HG03159 (cell line): ENCODE measurements at regions not wholly inside any gene's neighbourhood (a gene's known extent, or its start where the extent isn't known, plus 50 kb on each side); places are given as distances from the start of the nearest gene placed in this dataset.

Experiments used
- ATAC-seq: cut with Tn5 transposase; IDR thresholded peaks from one replicate; pipeline ENCODE4 v1.9.1; 2021; ENCODE audit warnings: mild to moderate bottlenecking, moderate library complexity; ENCODE audit not compliant: unreplicated experiment

GRCh38 chr13:105058517-105058916 lies 1476.9 kb downstream of the EFNB2 start:
- ATAC-seq, result no peak

GRCh38 chr13:105052711-105053110 lies 1482.8 kb downstream of the EFNB2 start:
- no peak for ATAC-seq

DNA sequence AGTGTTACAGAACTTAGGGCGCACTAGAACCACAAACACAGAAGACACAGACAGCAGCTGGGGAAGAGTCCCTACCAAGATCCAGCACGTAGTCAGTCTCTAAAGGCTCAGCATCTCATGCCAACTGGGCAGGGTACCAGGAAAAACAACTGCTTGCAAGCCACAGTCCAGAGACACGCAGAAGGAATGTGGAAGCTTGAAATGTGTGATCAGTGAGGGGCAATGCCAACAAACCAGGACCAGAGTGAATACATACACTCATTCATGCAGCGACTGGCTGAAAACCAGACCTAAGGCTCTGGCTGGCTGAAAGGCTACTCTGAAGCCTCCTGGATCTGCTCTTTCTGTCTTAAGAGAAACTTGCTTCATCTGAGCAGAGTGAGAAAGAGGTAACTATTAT lies 1484.8 kb downstream of the EFNB2 start:
- ATAC-seq, result no peak

GRCh38 chr13:105048677-105049076 lies 1486.8 kb downstream of the EFNB2 start:
- peak; percentile 90 for ATAC-seq

- ATAC-seq, result no peak
Observed at GRCh38 chr13:105047676-105048295, 1487.7 kb downstream of the EFNB2 start.

GRCh38 chr13:105037110-105037509 lies 1498.4 kb downstream of the EFNB2 start:
- no peak for ATAC-seq

DNA sequence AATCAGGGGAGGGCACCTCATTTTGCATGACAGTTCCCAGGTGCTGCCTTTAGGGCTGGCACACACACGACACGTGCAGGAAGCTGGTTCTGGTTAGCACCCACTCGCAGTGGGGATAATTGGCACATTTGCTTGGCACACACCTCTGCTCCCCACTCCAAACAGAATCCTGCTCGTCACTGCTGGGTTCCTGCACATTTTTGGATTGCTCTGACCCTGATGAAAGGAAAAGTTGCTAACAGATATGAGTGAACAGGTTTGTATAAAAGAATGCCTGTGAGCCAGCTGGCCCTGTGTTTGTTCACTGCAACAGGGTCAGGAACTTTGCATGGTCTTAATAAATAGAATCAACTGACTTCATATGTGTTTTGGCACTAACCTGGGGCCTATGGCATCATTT lies 1500.4 kb downstream of the EFNB2 start:
- no peak for ATAC-seq

- ATAC-seq, result no peak
Observed at GRCh38 chr13:105033999-105034398, 1501.5 kb downstream of the EFNB2 start.

- no peak for ATAC-seq
Observed at GRCh38 chr13:105031306-105031705, 1504.2 kb downstream of the EFNB2 start.

- no peak for ATAC-seq
Observed at GRCh38 chr13:105030851-105031250, 1504.6 kb downstream of the EFNB2 start.

DNA sequence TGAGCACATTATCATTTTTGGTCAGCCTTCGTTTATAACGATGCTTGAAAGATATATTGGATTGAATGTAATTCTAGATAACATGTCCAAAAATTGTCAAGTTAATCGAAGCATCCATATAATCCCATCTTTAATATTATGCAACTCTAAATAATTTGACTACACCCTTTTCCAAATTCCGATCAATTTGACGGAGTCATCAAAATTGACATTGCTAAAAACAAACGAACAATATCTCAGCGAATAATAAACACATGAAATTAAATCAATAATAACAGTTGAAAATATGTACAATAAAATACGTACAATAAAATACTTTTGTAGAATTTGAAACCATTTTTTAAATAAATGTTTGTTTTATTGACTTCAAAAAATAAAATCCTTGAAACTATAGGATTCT lies 1516.4 kb downstream of the EFNB2 start:
- no peak for ATAC-seq

GRCh38 chr13:105016266-105016665 lies 1519.2 kb downstream of the EFNB2 start:
- ATAC-seq, result no peak

DNA sequence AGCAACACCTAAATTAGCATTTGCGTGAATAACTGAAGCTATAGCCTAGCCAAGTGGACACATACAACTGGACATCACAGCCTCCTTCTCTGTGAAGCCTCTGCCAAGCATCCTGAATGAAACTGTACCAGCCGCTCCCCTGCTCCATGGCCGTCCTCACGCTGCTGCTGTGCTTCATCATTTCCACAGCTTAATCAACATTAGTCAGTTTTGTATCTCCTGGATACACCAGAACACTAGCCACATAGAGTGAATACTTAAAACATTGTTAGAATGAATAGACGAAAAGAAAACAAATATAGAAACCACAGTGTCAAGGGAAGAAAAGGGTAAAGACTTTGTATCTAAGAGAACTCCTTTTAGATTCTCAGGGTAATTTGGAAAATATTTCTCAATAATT lies 1526.9 kb downstream of the EFNB2 start:
- ATAC-seq, result no peak

GRCh38 chr13:105007166-105007808 lies 1528.2 kb downstream of the EFNB2 start:
- ATAC-seq, result no peak

GRCh38 chr13:104996022-104996421 lies 1539.4 kb downstream of the EFNB2 start:
- ATAC-seq, result no peak

GRCh38 chr13:104993708-104994107 lies 1541.8 kb downstream of the EFNB2 start:
- no peak for ATAC-seq

DNA sequence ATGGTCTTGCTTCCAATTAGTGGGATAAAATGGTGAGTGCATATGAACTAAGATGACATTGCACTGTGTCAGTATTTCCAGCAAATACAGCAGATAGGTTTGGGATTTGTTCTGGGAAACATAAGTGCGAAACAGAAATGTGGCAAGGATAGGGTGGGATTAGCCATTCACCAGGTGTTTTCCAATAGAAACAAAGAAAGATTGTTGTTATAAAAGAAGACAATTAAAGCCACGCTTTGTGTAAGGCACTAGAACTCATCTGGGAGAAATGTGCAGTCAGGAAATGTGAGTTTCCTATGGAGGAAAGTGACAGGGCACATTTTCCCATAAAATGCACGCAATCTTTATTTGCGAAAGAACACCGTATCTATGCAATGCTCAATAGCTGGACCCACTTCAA lies 1547.8 kb downstream of the EFNB2 start:
- no peak for ATAC-seq

GRCh38 chr13:104984296-104984818 lies 1551.1 kb downstream of the EFNB2 start:
- peak; percentile 83 for ATAC-seq

DNA sequence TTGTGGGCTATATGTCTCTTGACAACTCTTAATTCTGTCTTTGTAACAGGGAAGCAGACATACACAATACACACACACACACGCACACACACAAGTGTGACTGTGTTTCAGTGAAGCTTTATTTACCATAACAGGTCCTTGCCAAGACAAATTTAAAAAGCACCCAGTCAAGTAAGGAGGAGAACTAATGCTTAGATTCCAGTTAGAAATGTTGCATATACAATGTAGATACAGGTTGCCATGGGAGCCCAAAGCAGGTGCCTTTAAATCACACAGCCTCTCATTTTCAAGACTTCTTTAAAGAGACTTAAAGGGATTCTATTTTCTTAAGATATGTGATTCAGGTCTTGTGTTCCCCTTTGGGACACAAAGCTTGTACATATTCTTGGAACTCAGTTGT lies 1551.9 kb downstream of the EFNB2 start:
- no peak for ATAC-seq

DNA sequence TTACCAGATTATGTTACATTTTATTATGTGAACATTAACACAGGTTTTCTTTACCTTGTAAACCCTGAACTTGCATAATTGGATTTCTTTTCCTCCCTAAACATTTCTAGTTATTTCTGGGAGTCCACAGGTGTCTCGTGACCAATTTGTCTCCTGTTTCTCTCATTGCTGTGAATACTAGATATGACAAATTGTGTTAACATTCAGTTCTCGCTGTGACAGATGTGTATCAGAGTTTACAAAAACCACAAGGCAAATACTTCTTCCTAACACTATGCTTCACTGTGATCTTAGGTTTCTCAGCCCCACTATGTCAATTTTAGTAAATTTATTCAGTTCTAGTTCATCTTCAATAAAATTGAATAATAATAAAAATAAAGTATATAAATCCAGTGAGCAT lies 1554.9 kb downstream of the EFNB2 start:
- no peak for ATAC-seq

- no peak for ATAC-seq
Observed at GRCh38 chr13:104979281-104980030, 1556.0 kb downstream of the EFNB2 start.

GRCh38 chr13:104976986-104977385 lies 1558.5 kb downstream of the EFNB2 start:
- ATAC-seq, result no peak
